DMS153 treated with DMSO at 0.1 percent for 48 hours (cell line): ENCODE measurements at regions not wholly inside any gene's neighbourhood (a gene's known extent, or its start where the extent isn't known, plus 50 kb on each side); places are given as distances from the start of the nearest gene placed in this dataset.

Source experiments
- DNase-seq: peaks from one replicate; lab custom pipeline; 2025; ENCODE audit not compliant: unreplicated experiment; lab: John Stamatoyannopoulos, UW

DNA sequence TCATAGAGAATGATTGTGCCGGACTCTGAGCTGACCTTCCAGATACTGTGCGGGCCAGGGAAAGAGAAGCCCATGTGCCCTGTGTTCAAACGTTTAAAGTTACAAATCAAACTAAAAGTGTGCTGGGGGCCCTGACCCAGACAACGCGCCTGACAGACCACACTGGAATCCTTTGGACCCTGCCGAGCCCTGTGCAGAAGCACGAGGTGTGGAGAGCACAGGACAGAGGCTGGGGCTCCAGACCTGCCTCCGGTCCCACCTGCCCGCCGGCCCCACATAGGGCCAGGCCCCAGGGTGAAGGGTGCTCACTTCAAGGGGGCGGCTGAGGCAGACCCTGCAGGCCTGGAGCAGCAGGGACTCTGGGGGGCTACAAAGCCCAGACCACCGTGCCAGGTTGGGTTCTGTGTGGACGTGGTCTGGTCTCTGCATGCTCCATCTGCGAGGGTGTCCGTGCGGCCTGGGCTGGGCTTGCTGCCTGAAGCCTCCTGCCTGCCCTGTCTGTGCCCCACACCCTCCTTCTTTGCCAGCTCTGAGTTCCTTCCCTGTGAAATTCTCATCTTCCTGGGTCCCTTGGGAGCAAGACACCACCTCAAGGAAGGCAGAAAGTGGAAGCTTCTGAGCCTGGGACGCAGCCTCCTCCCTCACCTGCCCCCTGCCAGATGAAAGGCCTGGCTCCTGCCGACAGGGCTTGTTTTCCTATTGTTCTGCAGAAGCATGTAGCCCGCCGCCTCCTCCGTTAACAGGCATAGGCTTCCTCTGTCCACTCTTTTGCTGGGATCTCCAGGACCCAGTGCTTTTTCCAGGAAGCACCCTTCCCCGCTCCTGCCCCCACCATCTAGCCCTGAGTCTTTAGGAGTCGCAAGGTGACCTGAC is 186.2 kb downstream of the ERMARD start:
- DNase-seq: no peak

DNA sequence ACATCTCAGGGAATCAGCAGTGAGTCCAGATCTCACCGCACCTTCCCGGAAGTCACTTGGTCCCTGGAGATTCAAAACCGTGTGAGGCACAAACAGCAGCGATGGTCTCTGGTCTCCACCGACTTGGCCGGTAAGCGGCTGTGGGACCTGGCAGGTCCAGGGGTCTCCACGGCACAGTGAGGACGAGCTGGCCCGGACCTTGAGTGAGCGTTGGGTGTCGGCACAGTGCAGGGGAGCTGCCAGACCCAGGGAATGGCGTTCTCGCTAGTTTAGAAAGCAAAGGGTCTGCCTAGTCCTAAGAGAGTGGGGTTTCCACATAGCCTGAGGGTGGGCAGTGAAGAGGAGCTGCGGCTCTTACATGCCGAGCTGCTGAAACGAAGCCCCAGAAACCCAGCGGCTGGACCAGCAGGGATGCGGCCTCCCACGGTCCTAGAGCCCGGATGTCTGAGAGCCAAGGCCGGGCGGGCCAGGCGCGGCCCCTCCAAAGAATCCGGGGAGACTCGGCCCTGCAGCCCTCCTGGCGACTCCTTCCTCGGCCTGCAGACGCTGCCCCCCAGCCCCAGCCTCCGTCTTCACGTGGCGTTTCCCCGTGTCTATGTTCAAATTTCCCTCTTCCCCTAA is 185.0 kb downstream of the ERMARD start:
- no peak for DNase-seq

DNA sequence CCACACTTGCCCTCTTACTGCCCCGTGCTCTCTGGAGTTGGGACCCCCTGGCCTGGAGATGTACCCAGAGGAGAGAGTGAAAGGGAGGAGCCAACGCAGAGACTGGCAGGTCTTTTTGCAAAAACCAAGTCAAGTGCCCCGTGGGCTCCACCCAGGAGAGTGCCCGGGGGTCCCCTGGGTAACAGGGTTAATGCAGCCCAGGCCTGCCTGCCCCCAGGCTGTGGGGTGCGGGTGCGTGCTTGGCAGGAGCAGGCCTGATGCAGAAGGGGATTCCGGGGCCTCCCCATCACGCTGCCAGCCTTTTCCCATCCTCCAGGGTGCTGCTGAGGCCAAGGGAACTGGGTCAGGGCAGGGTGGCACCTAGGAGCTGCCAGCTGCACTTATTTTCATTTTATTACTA is 184.4 kb downstream of the ERMARD start:
- DNase-seq: no peak

DNA sequence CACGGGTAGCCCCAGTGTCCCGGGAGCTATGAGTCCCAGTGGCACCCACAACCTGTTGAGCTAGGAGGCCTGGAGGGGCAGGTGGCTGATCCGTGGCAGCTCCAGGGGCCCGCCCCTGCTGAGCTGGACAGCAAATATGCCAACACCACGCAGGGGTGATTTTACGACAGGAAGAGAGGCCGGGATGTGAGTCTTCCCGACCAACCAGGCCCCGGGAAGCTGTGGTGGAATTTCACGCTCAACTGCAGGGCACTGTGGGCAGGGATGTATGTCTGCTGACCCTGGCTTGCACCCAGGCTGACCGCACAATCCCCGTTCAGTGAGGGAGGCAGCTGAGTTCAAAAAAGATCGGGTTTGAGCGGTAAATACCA is 183.9 kb downstream of the ERMARD start:
- no peak for DNase-seq

DNA sequence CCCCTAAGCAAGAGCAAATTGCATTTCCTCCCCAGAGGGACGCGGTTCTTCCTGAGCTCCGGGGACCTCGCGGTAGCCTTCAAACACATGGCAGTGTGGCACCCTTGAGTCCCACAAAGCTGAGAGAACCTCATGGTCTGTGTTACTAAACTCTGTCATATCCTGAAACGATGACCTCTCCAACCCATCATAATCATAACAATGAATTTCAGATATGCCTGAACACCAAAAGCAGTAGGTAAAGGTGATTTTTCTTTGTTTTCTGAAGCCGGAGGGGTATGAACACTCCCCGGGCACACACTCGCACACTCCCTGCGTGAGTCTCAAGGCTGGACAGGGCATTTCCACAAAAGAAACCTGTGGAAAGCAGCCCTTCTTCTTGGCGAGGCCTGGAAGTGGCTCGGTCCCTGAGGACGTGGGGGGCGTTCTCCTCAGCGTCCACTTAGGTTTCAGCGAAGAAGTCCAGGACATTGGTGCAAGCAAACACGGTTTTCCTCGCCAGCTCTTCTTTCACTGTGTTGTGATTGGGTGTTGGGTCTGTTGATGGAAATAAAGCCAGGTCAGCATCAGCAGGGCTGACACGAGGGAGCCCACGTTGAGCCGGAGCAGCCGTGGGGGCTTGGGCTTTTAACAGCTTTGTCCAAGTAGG is 183.4 kb downstream of the ERMARD start:
- DNase-seq: peak; percentile 44

DNA sequence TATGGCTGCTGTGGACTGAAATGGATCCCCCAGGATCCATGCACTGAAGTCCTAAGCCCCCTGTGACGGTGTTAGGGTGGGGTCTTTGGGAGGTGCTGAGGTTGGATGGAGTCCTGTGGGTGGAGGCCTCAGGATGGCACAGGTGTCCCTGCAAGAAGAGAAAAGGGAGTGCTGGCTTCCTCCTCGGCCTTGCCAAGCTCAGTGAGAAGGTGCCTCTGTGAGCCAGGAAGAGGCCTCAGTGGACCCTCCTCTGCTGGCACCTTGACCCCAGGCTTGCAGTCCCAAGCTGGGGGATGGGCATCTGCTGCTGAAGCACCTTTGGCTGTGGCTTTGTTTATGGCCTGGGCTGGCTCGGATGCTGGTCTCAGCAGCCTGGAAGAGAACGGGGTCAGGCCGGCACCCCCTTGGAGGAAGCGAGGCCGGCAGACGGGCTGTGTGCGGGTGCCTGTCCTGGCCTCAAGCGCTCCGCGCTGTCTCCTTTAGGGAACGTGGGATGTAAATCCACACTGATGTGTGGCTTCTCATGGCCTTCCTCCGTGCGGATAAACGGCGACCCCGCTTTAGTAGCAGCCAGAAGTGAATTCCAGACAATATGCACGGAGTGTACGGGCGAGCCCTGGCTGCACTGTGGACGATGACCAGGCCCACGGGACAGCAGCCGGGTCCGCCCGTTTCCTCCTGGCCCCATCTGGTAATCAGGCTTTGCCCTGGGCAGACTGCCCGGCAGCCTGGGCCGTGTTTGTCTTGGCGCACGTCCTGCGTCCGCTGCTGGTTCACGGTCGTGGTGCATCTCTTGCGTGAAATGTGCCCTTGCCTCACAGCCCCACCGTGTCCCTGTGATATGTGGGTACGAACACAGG is 182.6 kb downstream of the ERMARD start:
- peak; percentile 44 for DNase-seq

DNA sequence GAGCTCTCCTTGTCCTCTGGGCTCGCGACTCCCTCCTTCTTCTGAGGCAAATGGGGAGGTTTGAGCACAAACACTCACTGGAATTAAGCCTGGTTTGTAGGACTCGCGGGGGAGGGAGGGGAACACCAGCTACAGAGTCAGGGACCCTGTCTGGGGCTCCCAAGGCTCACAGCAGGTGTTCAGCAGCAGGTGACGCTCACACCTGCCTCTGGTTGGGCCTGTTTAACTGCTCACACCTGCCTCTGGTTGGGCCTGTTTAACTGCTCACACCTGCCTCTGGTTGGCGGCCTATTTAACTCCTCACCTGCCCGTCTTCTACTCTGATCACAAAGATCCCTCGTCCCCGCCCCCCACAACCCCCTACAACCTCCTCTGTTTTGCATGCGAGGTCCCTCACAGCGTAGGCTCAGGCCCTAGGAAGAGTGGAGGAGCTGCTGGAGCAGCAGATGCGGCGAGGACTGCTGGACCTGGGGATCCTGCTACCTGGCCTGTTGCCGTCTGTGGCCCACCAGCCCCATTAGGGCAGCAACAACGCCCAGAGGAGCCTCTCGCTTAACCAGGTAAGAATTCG is 181.9 kb downstream of the ERMARD start:
- DNase-seq: peak; percentile 75

DNA sequence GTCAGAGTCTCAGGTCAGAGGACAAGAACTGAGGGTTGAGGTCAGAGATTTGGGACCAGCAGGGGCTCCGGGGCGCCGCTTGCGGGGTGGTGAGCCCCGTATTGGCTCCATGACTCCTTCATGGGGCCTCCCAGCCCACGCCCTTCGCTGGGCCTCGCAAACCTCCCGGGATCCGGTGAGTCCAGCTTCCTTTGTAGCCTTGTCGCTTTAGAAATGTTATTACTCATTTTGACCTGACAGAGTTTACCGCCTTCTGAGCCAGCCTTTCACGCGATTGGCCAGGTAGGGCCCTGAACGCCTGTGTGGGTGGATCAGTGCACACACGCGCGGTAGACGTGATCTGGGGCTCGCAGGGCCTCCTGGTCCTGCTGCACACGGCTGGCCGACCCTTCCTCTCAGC is 181.1 kb downstream of the ERMARD start:
- peak; percentile 80 for DNase-seq

DNA sequence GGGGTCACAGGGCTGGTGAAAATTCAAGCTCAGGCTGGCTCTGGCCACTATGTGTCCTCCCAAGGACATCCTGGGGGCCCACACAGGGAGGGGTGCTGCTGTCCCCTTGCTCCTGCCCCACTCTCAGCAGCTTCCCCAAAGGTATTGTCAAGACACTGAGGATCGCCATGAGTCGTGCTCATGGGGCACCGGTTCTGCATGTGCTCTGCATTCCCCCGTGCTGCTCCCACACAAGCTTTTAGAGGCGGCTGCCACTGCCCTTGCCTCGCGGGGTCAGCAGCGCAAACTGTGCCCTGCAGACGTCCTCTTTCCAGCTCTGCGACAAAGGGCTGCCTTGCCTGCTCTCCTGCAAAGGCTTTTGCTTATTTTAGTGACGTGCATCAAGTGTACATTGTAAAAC is 179.8 kb downstream of the ERMARD start:
- DNase-seq: peak; percentile 65

DNA sequence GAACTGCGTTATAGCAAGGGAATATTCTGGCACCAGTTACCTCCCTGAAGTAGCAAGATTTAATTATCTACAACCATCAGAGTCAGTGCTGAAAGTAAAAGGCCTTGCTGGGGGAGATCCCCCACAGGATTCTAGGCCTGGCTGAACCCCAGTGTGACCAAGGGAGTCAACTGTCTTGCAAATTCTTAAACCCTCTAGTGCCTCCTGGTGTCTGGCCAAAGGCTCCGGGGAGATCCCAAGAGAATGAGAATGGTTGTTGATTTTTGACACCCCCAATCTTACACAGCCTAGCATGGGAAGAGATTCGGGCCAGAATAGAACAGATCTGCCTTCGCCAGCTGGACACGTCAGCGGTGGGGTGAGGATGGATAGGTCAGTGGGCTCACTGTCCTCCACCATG is 179.4 kb downstream of the ERMARD start:
- no peak for DNase-seq

DNA sequence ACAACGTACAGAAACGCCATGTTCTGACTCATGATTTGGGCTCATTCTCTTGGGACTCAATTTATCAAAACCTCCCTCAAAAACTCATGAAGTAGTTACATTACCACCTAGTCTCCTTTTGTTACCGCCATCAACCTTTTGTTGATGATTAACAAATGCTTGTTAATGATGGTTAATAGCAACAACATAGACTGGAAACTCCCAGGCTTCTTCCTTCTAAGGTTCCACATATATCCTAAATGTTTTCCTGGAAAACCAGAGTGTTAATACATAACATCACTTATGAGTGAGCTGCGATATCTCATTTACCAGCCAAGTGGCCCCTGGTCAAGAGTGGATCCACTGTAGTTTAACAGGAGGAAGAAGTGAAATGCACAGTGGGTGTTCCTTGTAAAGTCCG is 176.3 kb downstream of the ERMARD start:
- no peak for DNase-seq

DNA sequence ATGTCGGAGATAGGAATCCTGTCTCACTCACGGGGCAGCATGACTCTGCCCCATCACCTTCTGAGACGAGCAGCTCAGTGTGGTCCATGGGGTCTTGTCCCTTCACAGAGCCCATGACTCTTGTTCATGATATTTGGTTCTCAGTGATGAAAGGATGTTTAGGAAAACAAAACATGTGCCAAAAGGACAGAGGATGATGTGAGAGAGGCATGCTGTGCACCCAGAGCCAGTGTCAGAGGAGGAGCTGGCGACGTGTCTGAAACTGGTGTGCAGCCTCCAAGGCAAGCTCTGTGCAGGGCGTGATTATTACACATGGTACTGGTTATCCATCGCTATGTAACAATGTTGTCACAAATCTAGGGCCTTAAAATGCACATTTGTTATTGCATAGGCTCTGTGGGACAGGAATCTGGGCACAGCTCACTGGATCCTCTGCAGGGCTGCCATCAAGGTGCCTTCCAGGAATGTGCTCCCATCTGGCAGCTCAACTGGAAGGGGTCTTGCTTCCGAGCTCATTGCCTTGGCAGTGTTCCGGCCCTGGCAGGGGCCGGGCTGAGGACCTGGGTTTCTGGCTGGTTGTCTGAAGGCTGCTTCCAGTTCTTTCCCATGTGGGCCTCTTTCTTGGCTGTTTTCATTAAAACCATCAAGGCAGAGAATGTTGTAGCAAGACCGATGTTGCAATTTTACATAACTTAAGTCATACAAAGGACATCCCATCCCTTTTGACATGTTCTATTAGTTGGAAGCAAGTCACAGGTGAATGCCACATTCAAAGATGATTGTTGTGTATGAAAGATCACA is 175.4 kb downstream of the ERMARD start:
- no peak for DNase-seq

DNA sequence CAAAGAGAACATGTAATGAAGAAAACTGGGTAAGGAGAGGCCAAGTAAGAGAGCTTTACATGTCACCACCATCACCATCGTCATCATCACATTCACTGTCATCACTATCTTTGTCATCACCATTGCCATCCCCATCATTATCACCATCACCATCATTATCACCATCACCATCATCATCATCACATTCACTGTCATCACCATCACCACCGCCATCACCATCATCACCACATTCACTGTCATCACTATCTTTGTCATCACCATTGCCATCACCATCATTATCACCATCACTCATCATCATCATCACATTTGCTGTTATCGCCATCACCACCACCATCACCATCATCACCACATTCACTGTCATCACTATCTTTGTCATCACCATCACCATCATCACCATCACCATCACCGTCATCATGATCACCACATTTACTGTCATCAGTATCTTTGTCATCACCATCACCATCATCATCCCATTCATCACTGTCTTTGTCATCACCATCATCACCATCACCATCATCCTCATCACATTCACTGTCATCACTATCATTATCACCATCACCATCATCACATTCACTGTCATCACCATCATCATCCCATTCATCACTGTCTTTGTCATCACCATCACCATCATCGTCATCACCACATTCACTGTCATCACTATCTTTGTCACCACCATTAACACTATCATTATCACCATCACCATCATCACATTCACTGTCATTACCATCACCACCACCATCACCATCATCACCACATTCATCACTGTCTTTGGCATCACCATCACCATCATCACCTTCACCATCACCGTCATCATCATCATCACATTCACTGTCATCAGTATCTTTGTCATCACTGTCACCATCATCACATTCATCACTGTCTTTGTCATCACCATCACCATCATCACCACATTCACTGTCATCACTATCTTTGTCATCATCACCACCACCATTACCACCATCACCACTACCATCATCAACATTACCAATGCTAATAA is 172.3 kb downstream of the ERMARD start:
- DNase-seq: no peak

DNA sequence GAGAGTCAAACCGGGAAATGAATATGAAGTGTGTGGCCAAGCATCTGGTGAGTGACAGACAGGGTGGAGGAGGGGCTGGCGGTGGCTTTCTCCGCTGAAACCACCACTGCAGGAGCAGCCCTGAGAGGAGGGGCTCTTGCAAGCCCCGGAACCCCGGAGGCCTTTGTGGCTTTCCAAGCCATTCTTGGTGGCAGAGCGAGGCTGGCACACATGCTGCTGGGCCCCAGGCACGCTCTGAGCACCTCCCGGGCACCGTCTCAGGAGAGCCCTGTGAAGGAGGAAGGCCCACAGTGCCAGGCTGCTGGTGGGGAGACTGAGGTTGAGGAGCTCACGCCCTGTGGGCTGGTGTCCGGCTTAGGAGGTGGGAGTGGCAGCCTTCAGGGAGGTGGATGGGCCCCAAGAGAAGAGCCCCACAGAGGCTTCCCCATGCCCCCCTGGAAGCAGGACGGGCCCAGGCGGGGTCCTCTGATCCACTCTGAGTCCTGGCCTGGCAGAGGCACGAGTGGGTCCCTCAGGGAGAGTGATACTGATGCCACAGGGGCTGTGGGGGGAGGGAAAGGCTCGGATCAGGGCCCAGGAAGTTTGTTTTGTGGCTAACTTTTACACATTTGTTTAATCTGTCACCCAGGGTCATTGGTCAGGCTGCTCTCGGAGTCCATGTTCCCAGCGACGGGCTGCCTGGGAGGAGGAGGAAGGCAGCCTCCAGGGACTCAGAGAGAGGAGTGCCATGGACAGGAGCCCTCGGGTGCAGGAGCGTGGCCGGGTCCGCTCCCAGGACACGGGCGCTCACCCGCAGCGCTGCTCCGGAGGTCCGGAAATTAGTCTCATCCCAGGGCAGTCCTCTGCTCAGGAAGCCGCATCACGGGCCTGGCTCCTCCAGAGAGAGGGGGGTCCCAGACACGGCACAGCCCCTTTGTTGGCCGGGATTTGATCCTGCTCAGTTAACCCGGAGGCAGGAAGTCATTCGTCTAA is 170.7 kb downstream of the ERMARD start:
- no peak for DNase-seq

DNA sequence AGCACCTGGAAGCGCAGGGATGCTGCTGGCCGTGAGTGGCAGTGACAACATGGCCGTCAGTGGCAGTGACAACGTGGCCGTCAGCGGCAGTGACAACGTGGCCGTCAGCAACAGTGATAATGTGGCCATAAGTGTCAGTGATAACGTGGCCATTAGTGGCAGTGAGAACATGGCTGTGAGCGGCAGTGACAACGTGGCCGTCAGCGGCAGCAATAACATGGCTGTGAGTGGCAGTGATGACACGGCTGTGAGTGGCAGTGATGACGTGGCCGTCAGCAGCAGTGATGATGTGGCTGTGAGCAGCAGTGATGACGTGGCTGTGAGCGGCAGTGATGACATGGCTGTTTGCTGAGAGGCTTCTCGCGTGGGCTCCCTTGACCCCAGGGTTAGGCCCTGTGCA is 169.8 kb downstream of the ERMARD start:
- no peak for DNase-seq

DNA sequence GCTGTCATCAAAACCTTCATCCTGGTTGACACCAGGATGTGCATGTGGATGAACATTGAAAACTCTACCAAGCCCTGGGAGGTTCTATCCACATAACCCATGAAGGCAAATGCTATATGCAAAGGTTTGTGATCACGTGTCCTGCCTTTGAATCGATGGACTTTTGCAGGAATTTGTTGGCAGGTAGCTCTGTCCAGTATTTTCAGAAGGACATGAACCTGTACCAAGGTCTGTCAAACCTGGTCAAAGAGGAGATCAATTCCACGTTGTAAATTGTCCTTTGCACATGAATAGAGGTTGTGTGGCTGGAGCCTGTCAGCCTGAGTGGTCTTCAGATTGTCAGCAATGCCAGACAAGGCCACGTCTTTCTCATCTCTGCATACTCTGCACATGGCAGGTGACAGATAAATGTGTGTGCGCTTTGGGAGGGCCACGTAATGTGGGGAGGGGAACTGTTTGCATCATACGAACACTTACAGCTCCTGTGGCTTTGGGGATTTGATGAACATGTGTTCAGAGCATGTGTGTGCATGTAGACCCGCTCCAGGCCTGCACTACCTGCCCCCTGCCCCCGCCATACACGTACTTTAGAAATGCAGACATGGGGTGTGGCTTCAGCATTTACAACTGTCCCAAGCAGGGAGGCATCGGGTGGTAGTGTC is 169.1 kb downstream of the ERMARD start:
- DNase-seq: no peak

DNA sequence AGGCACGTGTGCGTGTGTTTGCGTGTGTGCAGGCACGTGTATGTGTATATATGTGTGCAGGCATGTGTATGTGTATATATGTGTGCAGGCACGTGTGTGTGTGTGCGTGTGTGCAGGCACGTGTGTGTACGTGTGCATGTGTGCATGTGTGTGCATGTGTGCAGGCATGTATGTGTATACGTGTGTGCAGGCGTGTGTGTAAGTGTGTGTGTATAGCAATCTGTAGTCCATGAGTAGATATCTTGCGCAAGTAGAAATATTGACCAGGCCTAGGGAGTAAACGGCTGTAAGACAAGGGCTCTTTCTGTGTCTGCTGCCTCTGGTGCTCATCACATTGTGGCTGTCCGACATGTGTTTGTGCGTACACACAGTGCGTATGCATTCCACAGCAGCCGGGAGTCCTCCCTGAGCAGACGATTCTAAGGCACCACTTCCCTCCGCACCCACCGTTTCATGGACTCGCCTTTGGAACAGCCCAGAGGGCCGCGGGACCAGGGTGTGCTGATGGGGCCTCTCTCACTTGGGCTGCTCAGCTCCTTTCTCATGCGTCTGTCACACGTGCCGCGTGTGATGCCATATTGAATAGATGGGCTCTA is 167.6 kb downstream of the ERMARD start:
- DNase-seq: no peak
